WTC11 (cell line): ENCODE measurements at regions not wholly inside any gene's neighbourhood (a gene's known extent, or its start where the extent isn't known, plus 50 kb on each side); places are given as distances from the start of the nearest gene placed in this dataset.
A peak's percentile ranks its signal among the peaks of the same experiment; 100 is the strongest.

ENCODE experiments used
- AFF4 ChIP-seq: sonication (generic); formaldehyde crosslinking; IDR thresholded peaks from 2 replicates; pipeline ENCODE4 v1.8.1; 2023; ENCODE audit warnings: mild to moderate bottlenecking, missing genetic modification reagents, borderline replicate concordance
- ATF2 ChIP-seq: sonication (generic); formaldehyde crosslinking; IDR thresholded peaks from 2 replicates; pipeline ENCODE4 v1.8.1; 2022; ENCODE audit warnings: low read depth, missing genetic modification reagents, borderline replicate concordance
- CREB1 ChIP-seq: sonication (generic); formaldehyde crosslinking; IDR thresholded peaks from 2 replicates; pipeline ENCODE4 v1.8.0; 2023; ENCODE audit warnings: mild to moderate bottlenecking, missing genetic modification reagents
- CTCF ChIP-seq: fragments of 200-600 bp; IDR thresholded peaks from 2 replicates; pipeline ENCODE4 v1.8.0; 2022; ENCODE audit warnings: antibody characterized with exemption
- E2F4 ChIP-seq: sonication (generic); formaldehyde crosslinking; IDR thresholded peaks from 2 replicates; pipeline ENCODE4 v1.8.1; 2022; ENCODE audit warnings: low read depth, mild to moderate bottlenecking, moderate library complexity, missing genetic modification reagents, borderline replicate concordance
- HMGA2 ChIP-seq: fragments of 250-450 bp; sonication (Bioruptor Pico); IDR thresholded peaks from 2 replicates; pipeline ENCODE4 v1.4.0; 2021; ENCODE audit warnings: mild to moderate bottlenecking, moderate library complexity
- IRF1 ChIP-seq: sonication (generic); formaldehyde crosslinking; IDR thresholded peaks from 2 replicates; pipeline ENCODE4 v1.8.0; 2023; ENCODE audit warnings: missing genetic modification reagents
- JAZF1 ChIP-seq: fragments of 250-450 bp; sonication (Bioruptor Pico); IDR thresholded peaks from 2 replicates; pipeline ENCODE4 v1.9.0; 2021; ENCODE audit warnings: moderate library complexity, mild to moderate bottlenecking, inconsistent platforms
- JUN ChIP-seq: sonication (generic); formaldehyde crosslinking; IDR thresholded peaks from 2 replicates; pipeline ENCODE4 v1.8.0; 2023; ENCODE audit warnings: mild to moderate bottlenecking, missing genetic modification reagents
- KAT7 ChIP-seq: sonication (generic); formaldehyde crosslinking; IDR thresholded peaks from 2 replicates; pipeline ENCODE4 v1.8.1; 2023; ENCODE audit warnings: missing genetic modification reagents, mild to moderate bottlenecking, borderline replicate concordance
- NFYB ChIP-seq: sonication (generic); formaldehyde crosslinking; conservative IDR thresholded peaks from 2 replicates; pipeline ENCODE4 v1.8.0; 2022; ENCODE audit warnings: low read depth, missing genetic modification reagents
- NR2C2 ChIP-seq: sonication (generic); formaldehyde crosslinking; IDR thresholded peaks from 2 replicates; pipeline ENCODE4 v1.8.0; 2022; ENCODE audit warnings: mild to moderate bottlenecking, missing genetic modification reagents
- NR3C1 ChIP-seq: sonication (generic); formaldehyde crosslinking; conservative IDR thresholded peaks from 2 replicates; pipeline ENCODE4 v1.8.1; 2023; ENCODE audit warnings: low read depth, mild to moderate bottlenecking, missing genetic modification reagents
- OVOL2 ChIP-seq: fragments of 250-450 bp; sonication (Bioruptor Pico); IDR thresholded peaks from 2 replicates; pipeline ENCODE4 v1.9.0; 2021; ENCODE audit warnings: mild to moderate bottlenecking, borderline replicate concordance
- RELA ChIP-seq: sonication (generic); formaldehyde crosslinking; IDR thresholded peaks from 2 replicates; pipeline ENCODE4 v1.8.1; 2022; ENCODE audit warnings: missing genetic modification reagents, mild to moderate bottlenecking, borderline replicate concordance
- RORB ChIP-seq: fragments of 250-450 bp; sonication (Bioruptor Pico); IDR thresholded peaks from 2 replicates; pipeline ENCODE4 v1.9.0; 2021; ENCODE audit warnings: mild to moderate bottlenecking
- TCF7 ChIP-seq: sonication (generic); formaldehyde crosslinking; IDR thresholded peaks from 2 replicates; pipeline ENCODE4 v1.8.0; 2022; ENCODE audit warnings: mild to moderate bottlenecking, low read depth, missing genetic modification reagents, moderate library complexity
- TEAD4 ChIP-seq: sonication (generic); formaldehyde crosslinking; IDR thresholded peaks from 2 replicates; pipeline ENCODE4 v1.8.0; 2022; ENCODE audit warnings: mild to moderate bottlenecking, missing genetic modification reagents
- ZBTB21 ChIP-seq: sonication (generic); formaldehyde crosslinking; IDR thresholded peaks from 2 replicates; pipeline ENCODE4 v1.8.1; 2023; ENCODE audit warnings: mild to moderate bottlenecking, missing genetic modification reagents, borderline replicate concordance
- ZBTB43 ChIP-seq: sonication (generic); formaldehyde crosslinking; IDR thresholded peaks from 2 replicates; pipeline ENCODE4 v1.8.1; 2023; ENCODE audit warnings: mild to moderate bottlenecking, missing genetic modification reagents
- ZNF219 ChIP-seq: sonication (generic); formaldehyde crosslinking; IDR thresholded peaks from 2 replicates; pipeline ENCODE4 v1.8.0; 2023; ENCODE audit warnings: missing genetic modification reagents, mild to moderate bottlenecking, borderline replicate concordance
- ZNF263 ChIP-seq: sonication (generic); formaldehyde crosslinking; IDR thresholded peaks from 2 replicates; pipeline ENCODE4 v1.8.1; 2022; ENCODE audit warnings: low read depth, mild to moderate bottlenecking, moderate library complexity, missing genetic modification reagents
- ZNF416 ChIP-seq: fragments of 250-450 bp; sonication (Bioruptor Pico); IDR thresholded peaks from 2 replicates; pipeline ENCODE4 v1.9.0; 2021; ENCODE audit warnings: mild to moderate bottlenecking, inconsistent platforms
- ZNF423 ChIP-seq: fragments of 250-450 bp; sonication (Bioruptor Pico); IDR thresholded peaks from 2 replicates; pipeline ENCODE4 v2.1.2; 2022; ENCODE audit warnings: mild to moderate bottlenecking, moderate library complexity
- TF ChIP-seq, protein P1 (sequence below): sonication (generic); formaldehyde crosslinking; conservative IDR thresholded peaks from 2 replicates; pipeline ENCODE4 v1.8.1; 2022; ENCODE audit warnings: mild to moderate bottlenecking, missing genetic modification reagents
- TF ChIP-seq, protein P2 (sequence below): sonication (generic); formaldehyde crosslinking; IDR thresholded peaks from 2 replicates; pipeline ENCODE4 v1.8.1; 2023; ENCODE audit warnings: mild to moderate bottlenecking, missing genetic modification reagents, moderate library complexity
- TF ChIP-seq, protein P3 (sequence below): sonication (generic); formaldehyde crosslinking; IDR thresholded peaks from 2 replicates; pipeline ENCODE4 v1.8.0; 2022; ENCODE audit warnings: mild to moderate bottlenecking, missing genetic modification reagents

DNA sequence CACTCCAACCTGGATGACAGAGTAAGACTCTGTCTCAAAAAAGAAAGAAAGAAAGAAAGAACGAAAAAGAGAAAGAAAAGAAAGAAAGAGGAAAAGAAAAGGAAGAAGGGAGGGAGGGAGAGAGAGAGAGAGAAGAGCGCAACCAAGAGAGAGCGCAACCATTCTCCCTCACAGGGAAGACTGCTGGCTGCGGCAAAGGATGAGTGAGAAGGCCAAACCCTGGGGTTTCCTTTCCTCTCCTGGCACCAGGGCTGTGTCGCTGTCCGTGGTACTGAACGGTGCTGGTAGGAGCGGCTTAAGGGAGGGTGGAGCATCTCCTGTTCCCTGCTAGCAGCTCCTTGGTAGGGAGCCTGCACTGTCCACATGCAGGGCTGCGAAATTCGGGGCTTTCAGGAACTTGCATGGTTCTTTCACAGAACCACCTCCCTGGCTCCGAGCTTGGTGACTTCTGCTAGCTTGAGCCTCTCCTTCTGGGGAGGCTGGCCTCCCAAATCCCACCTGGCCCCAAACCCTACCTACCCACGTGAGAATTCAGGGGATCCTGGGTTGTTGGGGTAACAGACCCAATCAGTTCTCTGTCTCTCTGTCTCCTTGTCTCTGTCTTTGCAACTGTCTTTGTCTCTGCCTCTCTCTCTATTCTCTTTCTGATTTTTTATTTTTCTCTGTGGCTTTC lies 51.1 kb upstream of the ZNRF4 start (continued):
- TF ChIP-seq TEAD4 (CRISPR knock-in tag) (peak; percentile 91; the same call in 1 of the 2 replicates), NFYB (CRISPR knock-in tag) (no peak), KAT7 (CRISPR knock-in tag) (no peak), ZBTB43 (CRISPR knock-in tag) (peak; percentile 42; the same call in 1 of the 2 replicates), ZNF219 (CRISPR knock-in tag) (peak; percentile 84; the same call in 1 of the 2 replicates), IRF1 (CRISPR knock-in tag) (peak; percentile 82; the same call in 1 of the 2 replicates), ZNF423 (CRISPR knock-in tag) (no peak), RELA (CRISPR knock-in tag) (0 out of 2 replicates have a peak, but pooled peaks have one; percentile 31), OVOL2 (CRISPR knock-in tag) (no peak), TCF7 (CRISPR knock-in tag) (peak; percentile 81; the same call in 1 of the 2 replicates), HMGA2 (CRISPR knock-in tag) (no peak), ZNF263 (CRISPR knock-in tag) (no peak; the same call in 1 of the 2 replicates), ATF2 (CRISPR knock-in tag) (no peak), ZNF416 (no peak), NR2C2 (CRISPR knock-in tag) (peak; percentile 65; the same call in 1 of the 2 replicates), NR3C1 (CRISPR knock-in tag) (no peak), JAZF1 (CRISPR knock-in tag) (no peak), JUN (peak; percentile 86), CREB1 (CRISPR knock-in tag) (peak; percentile 69; the same call in 1 of the 2 replicates), ZBTB21 (CRISPR knock-in tag) (peak; percentile 71; the same call in 1 of the 2 replicates), E2F4 (no peak), AFF4 (no peak), RORB (no peak), CTCF (no peak)
- TF ChIP-seq, protein P1, sequence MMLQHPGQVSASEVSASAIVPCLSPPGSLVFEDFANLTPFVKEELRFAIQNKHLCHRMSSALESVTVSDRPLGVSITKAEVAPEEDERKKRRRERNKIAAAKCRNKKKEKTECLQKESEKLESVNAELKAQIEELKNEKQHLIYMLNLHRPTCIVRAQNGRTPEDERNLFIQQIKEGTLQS (CRISPR knock-in tag): no peak
- TF ChIP-seq, protein P2, sequence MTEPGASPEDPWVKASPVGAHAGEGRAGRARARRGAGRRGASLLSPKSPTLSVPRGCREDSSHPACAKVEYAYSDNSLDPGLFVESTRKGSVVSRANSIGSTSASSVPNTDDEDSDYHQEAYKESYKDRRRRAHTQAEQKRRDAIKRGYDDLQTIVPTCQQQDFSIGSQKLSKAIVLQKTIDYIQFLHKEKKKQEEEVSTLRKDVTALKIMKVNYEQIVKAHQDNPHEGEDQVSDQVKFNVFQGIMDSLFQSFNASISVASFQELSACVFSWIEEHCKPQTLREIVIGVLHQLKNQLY (CRISPR knock-in tag): no peak
- TF ChIP-seq, protein P3, sequence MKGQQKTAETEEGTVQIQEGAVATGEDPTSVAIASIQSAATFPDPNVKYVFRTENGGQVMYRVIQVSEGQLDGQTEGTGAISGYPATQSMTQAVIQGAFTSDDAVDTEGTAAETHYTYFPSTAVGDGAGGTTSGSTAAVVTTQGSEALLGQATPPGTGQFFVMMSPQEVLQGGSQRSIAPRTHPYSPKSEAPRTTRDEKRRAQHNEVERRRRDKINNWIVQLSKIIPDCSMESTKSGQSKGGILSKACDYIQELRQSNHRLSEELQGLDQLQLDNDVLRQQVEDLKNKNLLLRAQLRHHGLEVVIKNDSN (CRISPR knock-in tag): peak; percentile 71; the same call in 1 of the 2 replicates
